Uterus (tissue), 3 donors: ENCODE measurements at regions not wholly inside any gene's neighbourhood (a gene's known extent, or its start where the extent isn't known, plus 50 kb on each side); places are given as distances from the start of the nearest gene placed in this dataset.

Source experiments
- DNase-seq, 2 donors: peaks; one replicate each; pipeline ENCODE4 v3.0.0-alpha.2; 2019 to 2020
- H3K27ac ChIP-seq, 2 donors: fragments of 200-600 bp; sonication (generic); 1 replicate in 1 of 2; 2 replicates in 1 of 2; pipeline ENCODE4 v1.5.1; 2016 to 2018
- H3K27me3 ChIP-seq, 2 donors: fragments of 200-600 bp; sonication (generic); one replicate each; pipeline ENCODE4 v1.5.1; 2018 to 2019; ENCODE audit warnings: control low read depth in 1 of 2
- H3K36me3 ChIP-seq, 2 donors: fragments of 200-600 bp; sonication (generic); one replicate each; pipeline ENCODE4 v1.5.1; 2019; ENCODE audit warnings: control low read depth in 1 of 2
- H3K4me1 ChIP-seq, 2 donors: fragments of 200-600 bp; sonication (generic); one replicate each; pipeline ENCODE4 v1.5.1; 2018 to 2019; ENCODE audit warnings: control low read depth in 1 of 2
- H3K4me3 ChIP-seq, 2 donors: fragments of 200-600 bp; sonication (generic); 1 replicate in 1 of 2; 2 replicates in 1 of 2; pipeline ENCODE4 v1.5.1; 2018 to 2019; ENCODE audit warnings: mild to moderate bottlenecking in 1 of 2
- H3K9me3 ChIP-seq, 2 donors: fragments of 200-600 bp; sonication (generic); one replicate each; pipeline ENCODE4 v1.5.1; 2019; ENCODE audit warnings: control low read depth in 1 of 2
- POLR2A ChIP-seq, 2 donors: fragments of 450-650 bp; IDR thresholded peaks; one replicate each; pipeline ENCODE4 v1.6.1; 2016; ENCODE audit warnings: antibody characterized with exemption in 2 of 2, mild to moderate bottlenecking in 1 of 2, moderate library complexity in 1 of 2
- intact Hi-C: fragments of 100-400 bp; cut with DNase I; formaldehyde crosslinking; loops from one replicate; pipeline ENCODE4 v1.15.1; 2023; ENCODE audit warnings: low total_unique reads
- TF ChIP-seq, protein P1 (sequence below), 4 experiments: fragments of 200-600 bp in 2 of 4; fragments of 450-650 bp in 2 of 4; sonication (generic) in 2 of 4; IDR thresholded peaks; one replicate each; pipeline ENCODE4 v1.5.1; 2016 to 2019; ENCODE audit warnings: antibody characterized with exemption in 4 of 4, mild to moderate bottlenecking in 2 of 4, moderate library complexity in 1 of 4
- donor health status: DM: yes; HTN: yes; CAD: no.

DNA sequence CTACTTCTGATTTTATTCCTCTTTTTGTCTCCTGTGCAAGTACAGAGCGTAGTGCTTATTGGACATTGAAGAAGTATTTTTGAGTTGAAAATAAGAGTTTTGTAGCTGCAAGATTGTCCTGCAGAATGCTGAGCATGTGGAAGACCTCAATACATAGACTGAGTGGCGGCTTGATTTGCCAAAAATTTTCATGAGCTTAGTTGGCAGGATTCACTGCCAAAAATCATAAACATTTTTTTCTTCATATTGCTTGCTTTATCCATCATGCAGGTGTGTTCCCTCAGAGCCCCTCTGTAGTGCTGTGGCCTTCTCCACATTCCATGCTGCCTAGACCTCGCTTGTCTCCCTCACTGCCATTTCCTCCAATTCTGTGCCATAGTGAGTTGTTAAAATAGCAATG lies 100.1 kb downstream of the DUSP10 start:
- TF ChIP-seq, protein P1, sequence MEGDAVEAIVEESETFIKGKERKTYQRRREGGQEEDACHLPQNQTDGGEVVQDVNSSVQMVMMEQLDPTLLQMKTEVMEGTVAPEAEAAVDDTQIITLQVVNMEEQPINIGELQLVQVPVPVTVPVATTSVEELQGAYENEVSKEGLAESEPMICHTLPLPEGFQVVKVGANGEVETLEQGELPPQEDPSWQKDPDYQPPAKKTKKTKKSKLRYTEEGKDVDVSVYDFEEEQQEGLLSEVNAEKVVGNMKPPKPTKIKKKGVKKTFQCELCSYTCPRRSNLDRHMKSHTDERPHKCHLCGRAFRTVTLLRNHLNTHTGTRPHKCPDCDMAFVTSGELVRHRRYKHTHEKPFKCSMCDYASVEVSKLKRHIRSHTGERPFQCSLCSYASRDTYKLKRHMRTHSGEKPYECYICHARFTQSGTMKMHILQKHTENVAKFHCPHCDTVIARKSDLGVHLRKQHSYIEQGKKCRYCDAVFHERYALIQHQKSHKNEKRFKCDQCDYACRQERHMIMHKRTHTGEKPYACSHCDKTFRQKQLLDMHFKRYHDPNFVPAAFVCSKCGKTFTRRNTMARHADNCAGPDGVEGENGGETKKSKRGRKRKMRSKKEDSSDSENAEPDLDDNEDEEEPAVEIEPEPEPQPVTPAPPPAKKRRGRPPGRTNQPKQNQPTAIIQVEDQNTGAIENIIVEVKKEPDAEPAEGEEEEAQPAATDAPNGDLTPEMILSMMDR (IDR thresholded peaks at IDR 0.05), result no peak
- no peak for TF ChIP-seq POLR2A (IDR thresholded peaks at IDR 0.05)
- DNase-seq, result no peak
- Histone ChIP-seq H3K9me3 (no peaks in the 10 kb centered on the region), H3K36me3 (no peaks in the 10 kb centered on the region), H3K4me1 (no peaks in the 10 kb centered on the region), H3K4me3 (no peak overlapping the region), H3K27me3 (no peaks in the 10 kb centered on the region), H3K27ac (no peak overlapping the region)
- intact Hi-C loops, result no loop called here

DNA sequence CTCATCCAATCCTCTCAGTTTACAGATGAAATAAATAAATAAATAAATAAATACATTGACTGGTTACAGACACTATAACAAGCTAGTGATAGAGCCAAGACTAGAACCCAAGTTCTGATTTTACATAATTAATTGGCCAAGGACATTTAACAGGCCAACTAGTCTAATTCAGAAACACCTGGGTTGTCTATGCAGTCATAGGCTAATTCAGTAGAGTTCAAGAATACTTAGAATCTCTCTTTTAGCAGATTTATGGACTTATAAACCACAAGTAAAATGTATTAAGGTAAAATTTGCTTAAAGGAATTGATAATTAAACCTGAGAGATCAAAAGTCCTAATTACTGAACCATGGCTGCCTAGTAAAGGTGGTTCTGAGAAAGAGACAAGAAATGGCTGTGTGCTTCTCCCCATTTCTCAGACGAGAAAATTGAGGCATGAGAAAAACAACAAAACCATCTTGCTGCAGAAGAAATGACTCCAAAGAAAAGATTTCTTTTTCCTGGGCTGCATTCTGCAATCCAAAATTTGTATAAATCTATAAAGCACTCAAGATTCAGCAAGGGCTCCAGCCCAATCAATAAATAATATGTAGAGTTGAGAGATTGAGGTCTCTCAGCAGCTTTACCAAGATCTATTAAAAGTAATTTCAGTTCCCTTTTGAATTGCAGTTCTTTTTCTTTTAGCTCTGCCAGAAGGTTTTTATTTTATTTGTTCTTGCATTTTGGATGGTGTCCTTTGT lies 98.3 kb downstream of the DUSP10 start:
- no peaks in the 10 kb centered on the region for H3K9me3 ChIP-seq
- H3K36me3 ChIP-seq, result no peaks in the 10 kb centered on the region
- intact Hi-C loops, result no loop called here
- H3K27ac ChIP-seq, result no peak overlapping the region
- TF ChIP-seq, protein P1 (IDR thresholded peaks at IDR 0.05), result no peak
- TF ChIP-seq POLR2A (IDR thresholded peaks at IDR 0.05), result no peak
- no peaks in the 10 kb centered on the region for H3K4me1 ChIP-seq
- no peak for DNase-seq
- H3K27me3 ChIP-seq, result no peaks in the 10 kb centered on the region
- H3K4me3 ChIP-seq, result no peak overlapping the region

DNA sequence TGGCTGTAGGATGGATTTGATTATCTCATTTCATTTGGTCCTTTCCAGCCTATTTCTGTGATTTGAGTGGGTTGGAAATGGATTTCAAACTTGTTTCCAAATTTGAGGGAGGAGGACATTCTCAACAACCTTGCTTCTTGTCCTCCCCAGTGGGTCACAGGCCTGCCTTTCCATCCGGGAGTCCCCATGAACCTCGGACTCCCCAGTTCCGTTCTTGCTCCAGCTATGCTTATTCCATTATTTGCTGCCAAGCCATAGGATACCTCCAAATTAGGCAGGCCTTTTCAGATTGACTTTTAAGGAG lies 97.8 kb downstream of the DUSP10 start:
- no peak overlapping the region for H3K4me3 ChIP-seq
- no peaks in the 10 kb centered on the region for H3K36me3 ChIP-seq
- DNase-seq, result no peak
- H3K9me3 ChIP-seq, result no peaks in the 10 kb centered on the region
- intact Hi-C loops, result no loop called here
- TF ChIP-seq, protein P1 (IDR thresholded peaks at IDR 0.05), result no peak
- no peak for TF ChIP-seq POLR2A (IDR thresholded peaks at IDR 0.05)
- no peak overlapping the region for H3K27ac ChIP-seq
- H3K27me3 ChIP-seq, result no peaks in the 10 kb centered on the region
- no peaks in the 10 kb centered on the region for H3K4me1 ChIP-seq

DNA sequence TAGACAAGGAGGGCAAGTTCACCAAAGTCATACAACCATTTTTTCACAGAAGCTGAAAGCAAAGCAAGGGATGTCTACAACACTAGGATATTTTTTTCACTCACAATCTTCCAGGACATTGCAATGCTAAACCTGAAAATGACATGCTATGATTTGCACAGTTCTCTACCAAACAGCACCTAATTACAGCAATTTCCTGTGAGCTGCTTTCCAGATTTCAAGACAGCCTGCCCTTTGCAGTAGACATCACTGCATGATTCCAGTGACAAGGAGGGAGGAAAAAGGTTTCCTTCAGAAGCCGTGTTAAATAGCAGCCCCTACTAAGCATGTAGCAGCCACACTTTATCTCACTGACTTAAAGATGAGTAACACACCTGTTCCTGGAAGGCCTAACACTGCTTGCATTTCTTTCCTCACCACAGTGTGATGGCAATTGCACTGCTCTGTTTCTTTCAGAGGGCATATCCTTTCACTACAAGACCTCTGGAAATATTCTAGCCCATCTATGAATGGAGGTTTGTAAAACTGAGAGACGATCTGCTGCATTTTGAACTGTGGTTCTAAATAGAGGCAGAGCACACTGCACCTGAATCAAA lies 97.1 kb downstream of the DUSP10 start:
- Histone ChIP-seq H3K9me3 (no peaks in the 10 kb centered on the region), H3K4me3 (no peak overlapping the region), H3K36me3 (no peaks in the 10 kb centered on the region), H3K27ac (no peak overlapping the region), H3K4me1 (no peaks in the 10 kb centered on the region), H3K27me3 (no peaks in the 10 kb centered on the region)
- DNase-seq, result no peak
- intact Hi-C loops, result no loop called here
- TF ChIP-seq POLR2A (IDR thresholded peaks at IDR 0.05), result no peak
- TF ChIP-seq, protein P1 (IDR thresholded peaks at IDR 0.05), result no peak

DNA sequence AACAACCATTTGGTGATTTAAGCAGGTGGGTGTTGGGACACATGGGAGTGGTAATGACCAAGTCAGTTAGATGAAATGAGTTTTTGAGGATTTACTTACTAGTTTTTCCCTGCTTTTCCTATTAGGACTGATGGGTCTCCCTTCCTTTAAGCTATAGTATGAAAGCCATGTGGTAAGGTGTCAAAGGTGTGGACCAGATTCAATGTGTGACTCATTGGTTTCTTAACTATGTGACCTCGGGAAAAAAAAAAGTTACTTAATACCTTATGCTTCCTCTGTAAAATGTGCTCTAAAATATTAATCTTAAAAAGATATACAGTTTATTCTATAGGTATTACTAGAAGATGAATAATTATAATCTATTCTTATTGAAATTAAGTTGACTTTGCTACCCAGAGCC lies 93.7 kb downstream of the DUSP10 start:
- Histone ChIP-seq H3K9me3 (no peaks in the 10 kb centered on the region), H3K4me1 (no peaks in the 10 kb centered on the region), H3K27ac (no peak overlapping the region), H3K27me3 (no peaks in the 10 kb centered on the region), H3K36me3 (no peaks in the 10 kb centered on the region), H3K4me3 (no peak overlapping the region)
- DNase-seq, result no peak
- intact Hi-C loops, result no loop called here
- TF ChIP-seq, protein P1 (IDR thresholded peaks at IDR 0.05), result no peak
- TF ChIP-seq POLR2A (IDR thresholded peaks at IDR 0.05), result no peak
